CD14-positive monocyte (primary cell): ENCODE measurements at regions not wholly inside any gene's neighbourhood (a gene's known extent, or its start where the extent isn't known, plus 50 kb on each side); places are given as distances from the start of the nearest gene placed in this dataset.

ENCODE experiments used
- DNase-seq, 3 donors: peaks; one replicate each; pipeline ENCODE4 v3.0.0-alpha.2; 2011 to 2022
- H2AFZ ChIP-seq: 2 replicates; pipeline ENCODE4 v1.6.0; 2012; ENCODE audit warnings: mild to moderate bottlenecking, low read depth, low read length, inconsistent platforms; ENCODE audit not compliant: insufficient read depth, poor library complexity, severe bottlenecking
- H3K27ac ChIP-seq, 2 donors: 1 replicate in 1 of 2; 2 replicates in 1 of 2; pipeline ENCODE4 v1.5.1; 2012 to 2013; ENCODE audit warnings: low read length in 2 of 2, control low read depth in 1 of 2, inconsistent platforms in 1 of 2, low read depth in 1 of 2, mild to moderate bottlenecking in 1 of 2
- H3K27me3 ChIP-seq, 2 donors: one replicate each; pipeline versions ENCODE4 v1.6.0 to v1.6.1; 2011 to 2013; ENCODE audit warnings: low read length in 2 of 2; ENCODE audit not compliant: control insufficient read depth in 2 of 2, insufficient read depth in 2 of 2
- H3K36me3 ChIP-seq, 2 donors: replicated peaks in 1 of 2; 1 replicate in 1 of 2; 2 replicates in 1 of 2; pipeline versions ENCODE4 v1.5.1 to v1.6.1; 2012 to 2013; ENCODE audit warnings: low read length in 2 of 2, control low read depth in 1 of 2, inconsistent platforms in 1 of 2, mild to moderate bottlenecking in 1 of 2; ENCODE audit not compliant: insufficient read depth in 2 of 2, control insufficient read depth in 1 of 2
- H3K4me1 ChIP-seq, 2 donors: 1 replicate in 1 of 2; 2 replicates in 1 of 2; pipeline versions ENCODE4 v1.5.1 to v1.6.1; 2012 to 2013; ENCODE audit warnings: low read length in 2 of 2, control low read depth in 1 of 2, inconsistent platforms in 1 of 2, mild to moderate bottlenecking in 1 of 2, moderate library complexity in 1 of 2; ENCODE audit not compliant: insufficient read depth in 2 of 2, control insufficient read depth in 1 of 2
- H3K4me2 ChIP-seq: replicated peaks from 2 replicates; pipeline ENCODE3; 2012; ENCODE audit warnings: low read length, moderate library complexity, mild to moderate bottlenecking; ENCODE audit not compliant: poor library complexity, severe bottlenecking; ENCODE audit errors: extremely low read depth
- H3K4me3 ChIP-seq, 3 experiments: fragments of 200-600 bp in 1 of 3; sonication (generic) in 1 of 3; replicated peaks in 1 of 3; 1 replicate in 2 of 3; 2 replicates in 1 of 3; pipeline ENCODE4 v1.5.1; 2011 to 2013; ENCODE audit warnings: low read length in 3 of 3, mild to moderate bottlenecking in 3 of 3, control low read depth in 2 of 3, low read depth in 2 of 3, inconsistent platforms in 1 of 3, moderate library complexity in 1 of 3
- H3K79me2 ChIP-seq: 2 replicates; pipeline ENCODE4 v1.6.0; 2012; ENCODE audit warnings: mild to moderate bottlenecking, control low read depth, inconsistent platforms, low read length, moderate library complexity; ENCODE audit not compliant: insufficient read depth
- H3K9ac ChIP-seq: 2 replicates; pipeline ENCODE4 v1.6.0; 2017; ENCODE audit warnings: low read length, mild to moderate bottlenecking; ENCODE audit not compliant: insufficient read depth, poor library complexity, severe bottlenecking
- H3K9me3 ChIP-seq, 2 donors: replicated peaks in 1 of 2; 1 replicate in 1 of 2; 2 replicates in 1 of 2; pipeline versions ENCODE4 v1.5.1 to v1.6.1; 2012 to 2013; ENCODE audit warnings: low read length in 2 of 2, control low read depth in 1 of 2; ENCODE audit not compliant: control insufficient read depth in 1 of 2, insufficient read depth in 1 of 2
- H4K20me1 ChIP-seq: 2 replicates; pipeline ENCODE4 v1.6.0; 2012; ENCODE audit warnings: mild to moderate bottlenecking, low read length, control low read depth, moderate library complexity; ENCODE audit not compliant: insufficient read depth
- H3K27ac Mint-ChIP-seq, 7 donors: one replicate each; pipeline ENCODE4 v1.8.0; 2020; ENCODE audit warnings: mild to moderate bottlenecking in 7 of 7, mixed read lengths in 7 of 7, moderate library complexity in 6 of 7, inconsistent platforms in 2 of 7
- H3K27me3 Mint-ChIP-seq, 3 donors: one replicate each; pipeline ENCODE4 v1.8.0; 2021 to 2022; ENCODE audit warnings: low read depth in 3 of 3, mild to moderate bottlenecking in 3 of 3, mixed read lengths in 3 of 3, moderate library complexity in 3 of 3, inconsistent platforms in 1 of 3
- H3K36me3 Mint-ChIP-seq, 2 donors: one replicate each; pipeline ENCODE4 v1.8.0; 2020; ENCODE audit warnings: mixed read lengths in 2 of 2, inconsistent platforms in 1 of 2, mild to moderate bottlenecking in 1 of 2
- H3K4me1 Mint-ChIP-seq: one replicate; pipeline ENCODE4 v1.8.0; 2020; ENCODE audit warnings: mild to moderate bottlenecking, mixed read lengths
- H3K4me3 Mint-ChIP-seq, 2 donors: one replicate each; pipeline ENCODE4 v1.8.0; 2020; ENCODE audit warnings: mild to moderate bottlenecking in 2 of 2, mixed read lengths in 2 of 2, moderate library complexity in 1 of 2
- H3K9me3 Mint-ChIP-seq, 7 donors: one replicate each; pipeline ENCODE4 v1.8.0; 2020 to 2022; ENCODE audit warnings: mixed read lengths in 7 of 7, mild to moderate bottlenecking in 6 of 7, moderate library complexity in 6 of 7, inconsistent platforms in 2 of 7
- intact Hi-C, 2 donors: fragments of 100-400 bp; cut with micrococcal nuclease; formaldehyde crosslinking; loops; one replicate each; pipeline versions ENCODE4 v1.15.0 to v1.15.1; 2023
- TF ChIP-seq, protein P1 (sequence below): fragments of 200-600 bp; IDR thresholded peaks from one replicate; pipeline ENCODE4 v1.8.0; 2022; ENCODE audit warnings: antibody characterized with exemption, mild to moderate bottlenecking

DNA sequence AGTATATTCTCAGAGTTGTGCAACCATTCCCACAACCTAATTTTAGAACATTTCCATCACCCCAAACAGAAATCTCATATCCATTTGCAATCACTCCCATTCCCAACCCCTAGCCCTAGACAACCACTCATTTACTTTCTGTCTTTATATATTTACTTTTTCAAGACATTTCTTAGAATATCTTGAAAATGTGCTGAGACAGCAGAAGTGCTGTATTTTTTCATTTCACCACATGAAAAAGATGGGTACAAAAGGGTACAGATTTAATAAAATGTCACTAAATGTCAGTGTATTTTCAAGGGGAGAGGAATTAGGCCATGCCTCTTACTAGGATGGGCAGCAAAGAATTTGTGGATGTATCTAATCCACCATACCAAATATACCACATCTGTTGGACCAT lies 51.6 kb upstream of the CCDC6 start:
- Histone ChIP-seq H3K9ac (no peak overlapping the region), H2AFZ (no peak overlapping the region), H3K79me2 (no peaks in the 10 kb centered on the region), H3K27me3 (no peaks in the 10 kb centered on the region), H3K9me3 (no peaks in the 10 kb centered on the region), H3K4me3 (no peak overlapping the region), H3K4me1 (no peaks in the 10 kb centered on the region), H3K4me2 (no peak overlapping the region), H4K20me1 (no peaks in the 10 kb centered on the region), H3K27ac (no peak overlapping the region), H3K36me3 (no peaks in the 10 kb centered on the region)
- TF ChIP-seq, protein P1, sequence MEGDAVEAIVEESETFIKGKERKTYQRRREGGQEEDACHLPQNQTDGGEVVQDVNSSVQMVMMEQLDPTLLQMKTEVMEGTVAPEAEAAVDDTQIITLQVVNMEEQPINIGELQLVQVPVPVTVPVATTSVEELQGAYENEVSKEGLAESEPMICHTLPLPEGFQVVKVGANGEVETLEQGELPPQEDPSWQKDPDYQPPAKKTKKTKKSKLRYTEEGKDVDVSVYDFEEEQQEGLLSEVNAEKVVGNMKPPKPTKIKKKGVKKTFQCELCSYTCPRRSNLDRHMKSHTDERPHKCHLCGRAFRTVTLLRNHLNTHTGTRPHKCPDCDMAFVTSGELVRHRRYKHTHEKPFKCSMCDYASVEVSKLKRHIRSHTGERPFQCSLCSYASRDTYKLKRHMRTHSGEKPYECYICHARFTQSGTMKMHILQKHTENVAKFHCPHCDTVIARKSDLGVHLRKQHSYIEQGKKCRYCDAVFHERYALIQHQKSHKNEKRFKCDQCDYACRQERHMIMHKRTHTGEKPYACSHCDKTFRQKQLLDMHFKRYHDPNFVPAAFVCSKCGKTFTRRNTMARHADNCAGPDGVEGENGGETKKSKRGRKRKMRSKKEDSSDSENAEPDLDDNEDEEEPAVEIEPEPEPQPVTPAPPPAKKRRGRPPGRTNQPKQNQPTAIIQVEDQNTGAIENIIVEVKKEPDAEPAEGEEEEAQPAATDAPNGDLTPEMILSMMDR = no peak
- peaks cover 0 to 1% (median 0%) of the 10 kb centered on the region in 7 donors for H3K9me3 Mint-ChIP-seq
- H3K4me3 Mint-ChIP-seq = no peak overlapping the region
- no peak overlapping the region for H3K27ac Mint-ChIP-seq
- H3K4me1 Mint-ChIP-seq = peaks cover 1% of the 10 kb centered on the region
- intact Hi-C loops = no loop called here
- DNase-seq = no peak
- H3K36me3 Mint-ChIP-seq = no peaks in the 10 kb centered on the region
- peaks cover 0 to 4% (median 0%) of the 10 kb centered on the region in 3 donors for H3K27me3 Mint-ChIP-seq
